ENCODE measurements at regions not wholly inside any gene's neighbourhood (a gene's known extent, or its start where the extent isn't known, plus 50 kb on each side); places are given as distances from the start of the nearest gene placed in this dataset.

- peaks cover 33% of the 10 kb centered on the region for H3K4me1 Mint-ChIP-seq (ENCODE audit: low read depth, unreplicated experiment)
- Histone ChIP-seq H3K27me3 (replicated peaks; ENCODE audit: control insufficient read depth, insufficient read depth, low read length) (no peaks in the 10 kb centered on the region), H3K4me1 (peaks cover 12% of the 10 kb centered on the region; the same call in 1 of the 2 replicates), H3K36me3 (ENCODE audit: control insufficient read depth, insufficient read depth, low read length) (no peaks in the 10 kb centered on the region), H3K4me3 (ENCODE audit: low read depth, low read length) (no peak overlapping the region), H3K9me3 (no peaks in the 10 kb centered on the region)
- peaks cover 9% of the 10 kb centered on the region for H3K36me3 Mint-ChIP-seq (ENCODE audit: insufficient read depth, unreplicated experiment)
- intact Hi-C loops (cut with micrococcal nuclease; ENCODE audit: unreplicated experiment), result no loop called here
- no peak overlapping the region for H3K4me3 Mint-ChIP-seq (ENCODE audit: unreplicated experiment)
- no peak for TF ChIP-seq CTCF (IDR thresholded peaks at IDR 0.05; ENCODE audit: insufficient read depth in 1 of 2, low read depth in 1 of 2, low read length in 1 of 2, severe bottlenecking in 1 of 2, unreplicated experiment in 1 of 2)
- DNase-seq, result peak in 1 of 2 experiments; percentile 2
- no peaks in the 10 kb centered on the region for H3K27me3 Mint-ChIP-seq (ENCODE audit: insufficient read depth, unreplicated experiment)
- ChIA-PET POLR2A (no interaction called here), CTCF (interaction anchor here (0.6 to 1.0 kb wide), 2 partner anchors 8 to 120 kb away, joined by 3 to 5 read pairs; no protein-coding TSS in a partner anchor)
- H3K9me3 Mint-ChIP-seq (ENCODE audit: unreplicated experiment), result no peaks in the 10 kb centered on the region
- BruUV-seq (replicated peaks), result no TSS peak
- peak overlapping the region; percentile 40 for H3K27ac Mint-ChIP-seq (ENCODE audit: unreplicated experiment)
These were observed 156.1 kb upstream of the SALL4 start for GRCh38 chr20:51958099-51959065.

- no peak for TF ChIP-seq CTCF (IDR thresholded peaks at IDR 0.05; ENCODE audit: insufficient read depth in 1 of 2, low read depth in 1 of 2, low read length in 1 of 2, severe bottlenecking in 1 of 2, unreplicated experiment in 1 of 2)
- Histone ChIP-seq H3K4me1 (peaks cover 12% of the 10 kb centered on the region; the same call in 1 of the 2 replicates), H3K4me3 (ENCODE audit: low read depth, low read length) (no peak overlapping the region), H3K9me3 (no peaks in the 10 kb centered on the region), H3K36me3 (ENCODE audit: control insufficient read depth, insufficient read depth, low read length) (no peaks in the 10 kb centered on the region), H3K27me3 (replicated peaks; ENCODE audit: control insufficient read depth, insufficient read depth, low read length) (no peaks in the 10 kb centered on the region)
- POLR2A ChIA-PET, result no interaction called here
- Mint-ChIP-seq H3K4me1 (ENCODE audit: low read depth, unreplicated experiment) (peaks cover 21% of the 10 kb centered on the region), H3K27me3 (ENCODE audit: insufficient read depth, unreplicated experiment) (no peaks in the 10 kb centered on the region), H3K27ac (ENCODE audit: unreplicated experiment) (peak overlapping the region; percentile 45), H3K36me3 (ENCODE audit: insufficient read depth, unreplicated experiment) (no peaks in the 10 kb centered on the region), H3K4me3 (ENCODE audit: unreplicated experiment) (no peak overlapping the region), H3K9me3 (ENCODE audit: unreplicated experiment) (no peaks in the 10 kb centered on the region)
- intact Hi-C loops (cut with micrococcal nuclease; ENCODE audit: unreplicated experiment), result no loop called here
- CTCF ChIA-PET, result no interaction called here
- DNase-seq, result no peak
- BruUV-seq (replicated peaks), result no TSS peak
These were observed 153.4 kb upstream of the SALL4 start for GRCh38 chr20:51955756-51956155.

GRCh38 chr20:51953731-51954340 lies 151.5 kb upstream of the SALL4 start:
- CTCF ChIA-PET, result interaction anchor here (1.6 kb wide), 1 partner anchor 13 kb away, joined by 4 read pairs; no protein-coding TSS in a partner anchor

More at GRCh38 chr20:51953731-51954340, 151.5 kb upstream of the SALL4 start:
- intact Hi-C loops (cut with micrococcal nuclease; ENCODE audit: unreplicated experiment), result no loop called here
- no peaks in the 10 kb centered on the region for H3K9me3 ChIP-seq
- no peak for TF ChIP-seq CTCF (IDR thresholded peaks at IDR 0.05; ENCODE audit: insufficient read depth in 1 of 2, low read depth in 1 of 2, low read length in 1 of 2, severe bottlenecking in 1 of 2, unreplicated experiment in 1 of 2)
- no peaks in the 10 kb centered on the region for H3K27me3 ChIP-seq (replicated peaks; ENCODE audit: control insufficient read depth, insufficient read depth, low read length)
- peaks cover 11% of the 10 kb centered on the region; the same call in 1 of the 2 replicates for H3K4me1 ChIP-seq
- DNase-seq, result peak in 1 of 2 experiments; percentile 13
- Mint-ChIP-seq H3K4me3 (ENCODE audit: unreplicated experiment) (no peak overlapping the region), H3K36me3 (ENCODE audit: insufficient read depth, unreplicated experiment) (no peaks in the 10 kb centered on the region), H3K9me3 (ENCODE audit: unreplicated experiment) (no peaks in the 10 kb centered on the region), H3K27ac (ENCODE audit: unreplicated experiment) (no peak overlapping the region), H3K4me1 (ENCODE audit: low read depth, unreplicated experiment) (peaks cover 10% of the 10 kb centered on the region), H3K27me3 (ENCODE audit: insufficient read depth, unreplicated experiment) (no peaks in the 10 kb centered on the region)
- BruUV-seq (replicated peaks), result no TSS peak
- POLR2A ChIA-PET, result no interaction called here
- no peak overlapping the region for H3K4me3 ChIP-seq (ENCODE audit: low read depth, low read length)
- no peaks in the 10 kb centered on the region for H3K36me3 ChIP-seq (ENCODE audit: control insufficient read depth, insufficient read depth, low read length)

Measured in Caco-2 (cell line).